ENCODE measurements at regions not wholly inside any gene's neighbourhood (a gene's known extent, or its start where the extent isn't known, plus 50 kb on each side); places are given as distances from the start of the nearest gene placed in this dataset.

DNA sequence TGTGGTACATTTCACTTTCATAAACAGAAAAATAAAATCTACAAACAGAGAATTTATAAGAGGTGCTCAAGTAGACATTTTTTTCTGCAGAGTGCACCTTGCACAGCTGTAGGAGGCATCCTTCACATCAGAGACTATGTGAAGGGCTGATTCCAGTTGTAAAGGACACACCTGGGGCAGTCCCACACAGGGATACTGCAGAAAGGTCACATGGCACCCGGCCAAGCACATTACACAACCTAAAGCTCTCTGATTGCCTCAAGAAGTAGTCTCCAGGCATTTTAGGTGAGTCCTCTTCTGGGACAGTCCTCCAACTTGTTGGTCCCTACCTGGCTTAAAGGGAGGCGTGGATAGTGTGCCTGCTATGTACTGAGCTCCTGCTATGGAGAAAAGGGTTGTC, 502.9 kb upstream of the NOX3 start:
- TF ChIP-seq, protein P1, sequence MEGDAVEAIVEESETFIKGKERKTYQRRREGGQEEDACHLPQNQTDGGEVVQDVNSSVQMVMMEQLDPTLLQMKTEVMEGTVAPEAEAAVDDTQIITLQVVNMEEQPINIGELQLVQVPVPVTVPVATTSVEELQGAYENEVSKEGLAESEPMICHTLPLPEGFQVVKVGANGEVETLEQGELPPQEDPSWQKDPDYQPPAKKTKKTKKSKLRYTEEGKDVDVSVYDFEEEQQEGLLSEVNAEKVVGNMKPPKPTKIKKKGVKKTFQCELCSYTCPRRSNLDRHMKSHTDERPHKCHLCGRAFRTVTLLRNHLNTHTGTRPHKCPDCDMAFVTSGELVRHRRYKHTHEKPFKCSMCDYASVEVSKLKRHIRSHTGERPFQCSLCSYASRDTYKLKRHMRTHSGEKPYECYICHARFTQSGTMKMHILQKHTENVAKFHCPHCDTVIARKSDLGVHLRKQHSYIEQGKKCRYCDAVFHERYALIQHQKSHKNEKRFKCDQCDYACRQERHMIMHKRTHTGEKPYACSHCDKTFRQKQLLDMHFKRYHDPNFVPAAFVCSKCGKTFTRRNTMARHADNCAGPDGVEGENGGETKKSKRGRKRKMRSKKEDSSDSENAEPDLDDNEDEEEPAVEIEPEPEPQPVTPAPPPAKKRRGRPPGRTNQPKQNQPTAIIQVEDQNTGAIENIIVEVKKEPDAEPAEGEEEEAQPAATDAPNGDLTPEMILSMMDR (IDR thresholded peaks at IDR 0.05) = no peak

DNA sequence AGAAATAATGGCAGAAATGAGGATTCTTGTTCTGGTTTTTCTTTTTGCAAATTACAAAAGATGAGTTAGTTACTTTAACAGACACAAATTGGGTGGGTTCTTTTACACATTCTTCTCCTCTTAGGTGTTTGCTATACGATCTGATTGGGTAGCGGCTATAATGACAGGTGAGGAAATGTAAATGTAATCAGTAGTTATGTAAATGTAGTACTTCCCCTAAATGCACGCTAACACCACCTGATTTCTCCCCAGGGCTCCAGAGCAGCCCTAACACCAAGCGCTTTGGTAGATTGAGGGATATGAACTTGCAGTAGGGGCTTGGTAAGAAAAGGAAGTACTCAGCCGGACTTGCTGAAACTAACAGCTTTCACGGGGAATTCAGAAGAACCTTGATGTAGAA, 499.4 kb upstream of the NOX3 start:
- no peak overlapping the region for H3K4me2 ChIP-seq (ENCODE audit: low read length)
- H3K27me3 ChIP-seq (ENCODE audit: control insufficient read depth, insufficient read depth, low read length) = no peaks in the 10 kb centered on the region
- H3K9ac ChIP-seq = no peak overlapping the region
- no peak overlapping the region for H3K4me3 ChIP-seq (ENCODE audit: low read depth, low read length)
- H3K9me3 ChIP-seq (ENCODE audit: control insufficient read depth, low read length) = no peaks in the 10 kb centered on the region
- no peaks in the 10 kb centered on the region for H3K36me3 ChIP-seq (ENCODE audit: control insufficient read depth, insufficient read depth, low read length)
- no peak overlapping the region for H2AFZ ChIP-seq
- TF ChIP-seq, protein P1 (IDR thresholded peaks at IDR 0.05) = no peak
- H3K4me1 ChIP-seq = no peaks in the 10 kb centered on the region
- no peak overlapping the region for H3K27ac ChIP-seq
- no peaks in the 10 kb centered on the region for H3K79me2 ChIP-seq

More for the DNA sequence above, 502.9 kb upstream of the NOX3 start:
- H3K4me2 ChIP-seq (ENCODE audit: low read length) = no peak overlapping the region
- H3K9me3 ChIP-seq (ENCODE audit: control insufficient read depth, low read length) = no peaks in the 10 kb centered on the region
- no peak overlapping the region for H3K27ac ChIP-seq
- no peaks in the 10 kb centered on the region for H3K36me3 ChIP-seq (ENCODE audit: control insufficient read depth, insufficient read depth, low read length)
- H3K9ac ChIP-seq = no peak overlapping the region
- no peak overlapping the region for H2AFZ ChIP-seq
- H3K4me1 ChIP-seq = no peaks in the 10 kb centered on the region
- H3K27me3 ChIP-seq (ENCODE audit: control insufficient read depth, insufficient read depth, low read length) = no peaks in the 10 kb centered on the region
- no peaks in the 10 kb centered on the region for H3K79me2 ChIP-seq
- no peak overlapping the region for H3K4me3 ChIP-seq (ENCODE audit: low read depth, low read length)

DNA sequence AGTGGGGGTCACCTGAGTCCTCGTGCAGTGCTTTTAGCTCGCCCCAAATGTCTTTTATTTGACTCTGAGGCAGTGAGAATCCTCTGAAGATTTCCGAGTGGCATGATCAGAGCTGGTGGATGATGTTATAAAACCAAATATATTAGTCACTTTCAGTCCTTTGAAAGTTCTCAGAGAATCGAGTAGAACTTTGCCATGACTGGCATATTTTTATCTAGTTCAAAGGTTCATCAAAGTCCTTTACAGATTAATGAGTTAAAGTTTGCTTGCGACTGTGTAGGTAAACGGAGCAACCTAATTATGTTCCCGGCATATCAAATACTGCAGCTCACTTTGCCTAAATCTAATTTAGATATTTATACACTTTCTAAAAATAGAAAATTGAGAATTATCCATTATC, 498.5 kb upstream of the NOX3 start:
- TF ChIP-seq, protein P1 (IDR thresholded peaks at IDR 0.05) = no peak
- Histone ChIP-seq H3K27me3 (ENCODE audit: control insufficient read depth, insufficient read depth, low read length) (no peaks in the 10 kb centered on the region), H3K79me2 (no peaks in the 10 kb centered on the region), H3K4me2 (ENCODE audit: low read length) (no peak overlapping the region), H3K9ac (no peak overlapping the region), H2AFZ (no peak overlapping the region), H3K27ac (no peak overlapping the region), H3K36me3 (ENCODE audit: control insufficient read depth, insufficient read depth, low read length) (no peaks in the 10 kb centered on the region), H3K4me3 (ENCODE audit: low read depth, low read length) (no peak overlapping the region), H3K4me1 (no peaks in the 10 kb centered on the region), H3K9me3 (ENCODE audit: control insufficient read depth, low read length) (no peaks in the 10 kb centered on the region)

DNA sequence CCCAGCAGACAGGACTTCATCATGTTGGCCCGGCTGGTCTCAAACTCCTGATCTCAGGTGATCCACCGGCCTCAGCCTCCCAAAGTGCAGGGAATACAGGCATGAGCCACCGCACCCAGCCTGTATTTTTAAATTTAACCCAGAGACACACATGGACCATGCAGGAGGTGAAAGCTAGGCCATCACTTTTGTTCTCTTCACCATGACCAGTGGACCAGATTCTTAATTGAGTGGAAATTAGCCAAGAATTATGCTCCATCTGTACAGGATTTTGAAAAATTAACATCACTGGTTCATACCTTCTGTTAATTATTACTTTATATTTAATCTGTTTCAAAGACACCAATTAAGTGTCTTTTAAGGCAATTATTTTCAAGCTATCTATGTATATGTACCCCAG, 493.6 kb upstream of the NOX3 start:
- Histone ChIP-seq H3K4me2 (ENCODE audit: low read length) (no peak overlapping the region), H2AFZ (no peak overlapping the region), H3K9ac (no peak overlapping the region), H3K9me3 (ENCODE audit: control insufficient read depth, low read length) (no peaks in the 10 kb centered on the region), H3K27me3 (ENCODE audit: control insufficient read depth, insufficient read depth, low read length) (no peaks in the 10 kb centered on the region), H3K4me1 (no peaks in the 10 kb centered on the region), H3K36me3 (ENCODE audit: control insufficient read depth, insufficient read depth, low read length) (no peaks in the 10 kb centered on the region), H3K4me3 (ENCODE audit: low read depth, low read length) (no peak overlapping the region), H3K27ac (no peak overlapping the region), H3K79me2 (no peaks in the 10 kb centered on the region)
- TF ChIP-seq, protein P1 (IDR thresholded peaks at IDR 0.05) = no peak

DNA sequence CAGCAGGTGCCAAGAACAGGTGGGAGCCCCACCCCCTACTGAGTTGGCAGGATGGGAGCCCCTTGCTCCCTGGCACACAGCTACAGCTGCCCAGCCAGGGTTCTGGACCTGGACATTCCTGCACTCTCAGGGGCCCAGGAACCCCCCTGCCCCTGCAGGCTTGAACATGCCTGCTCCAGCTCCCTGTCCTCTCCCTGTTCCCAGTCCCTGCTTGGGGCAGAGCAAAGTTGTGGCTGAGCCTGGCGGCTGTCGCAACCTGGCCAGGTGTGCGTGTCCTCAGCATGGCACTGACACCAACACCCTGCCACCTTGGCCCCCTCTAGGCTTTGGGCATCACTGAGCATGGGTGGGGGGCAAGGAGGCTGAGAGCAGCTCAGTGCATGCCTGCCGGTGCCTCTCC, 491.2 kb upstream of the NOX3 start:
- Histone ChIP-seq H3K9me3 (ENCODE audit: control insufficient read depth, low read length) (no peaks in the 10 kb centered on the region), H3K27ac (no peak overlapping the region), H3K4me2 (ENCODE audit: low read length) (no peak overlapping the region), H2AFZ (no peak overlapping the region), H3K36me3 (ENCODE audit: control insufficient read depth, insufficient read depth, low read length) (no peaks in the 10 kb centered on the region), H3K4me3 (ENCODE audit: low read depth, low read length) (no peak overlapping the region), H3K4me1 (no peaks in the 10 kb centered on the region), H3K9ac (no peak overlapping the region), H3K79me2 (no peaks in the 10 kb centered on the region), H3K27me3 (ENCODE audit: control insufficient read depth, insufficient read depth, low read length) (no peaks in the 10 kb centered on the region)
- TF ChIP-seq, protein P1 (IDR thresholded peaks at IDR 0.05) = no peak
